Mesothelial cell of epicardium (in vitro differentiated cells): ENCODE measurements at regions not wholly inside any gene's neighbourhood (a gene's known extent, or its start where the extent isn't known, plus 50 kb on each side); places are given as distances from the start of the nearest gene placed in this dataset.
A peak's percentile ranks its signal among the peaks of the same experiment; 100 is the strongest.

Experiments used
- DNase-seq, 2 experiments: peaks; one replicate each; pipeline ENCODE4 v3.0.0; 2021; ENCODE audit warnings: low spot score in 2 of 2; ENCODE audit not compliant: unreplicated experiment in 2 of 2
- H3K27ac Mint-ChIP-seq: 2 replicates; pipeline ENCODE4 v1.8.0; 2021; ENCODE audit warnings: mixed read lengths
- H3K27me3 Mint-ChIP-seq: 2 replicates; pipeline ENCODE4 v1.8.0; 2021; ENCODE audit warnings: low read depth, mixed read lengths
- H3K36me3 Mint-ChIP-seq: 2 replicates; pipeline ENCODE4 v1.8.0; 2021; ENCODE audit warnings: mixed read lengths
- H3K4me1 Mint-ChIP-seq: 2 replicates; pipeline ENCODE4 v1.8.0; 2021; ENCODE audit warnings: mixed read lengths
- H3K4me3 Mint-ChIP-seq: 2 replicates; pipeline ENCODE4 v1.8.0; 2021; ENCODE audit warnings: mild to moderate bottlenecking, moderate library complexity, mixed read lengths
- H3K9me3 Mint-ChIP-seq: 2 replicates; pipeline ENCODE4 v1.8.0; 2021; ENCODE audit warnings: mixed read lengths
- CTCF ChIP-seq: fragments of 200-600 bp; sonication (generic); IDR thresholded peaks from one replicate; pipeline ENCODE4 v1.5.0; 2021; ENCODE audit warnings: antibody characterized with exemption; ENCODE audit not compliant: unreplicated experiment

GRCh38 chr20:62527781-62528180, 52.0 kb upstream of the GATA5 start:
- Mint-ChIP-seq H3K27me3 (no peaks in the 10 kb centered on the region), H3K4me1 (peaks cover 52% of the 10 kb centered on the region), H3K4me3 (no peak overlapping the region), H3K36me3 (no peaks in the 10 kb centered on the region), H3K9me3 (no peaks in the 10 kb centered on the region), H3K27ac (no peak overlapping the region)
- TF ChIP-seq CTCF, result no peak
- DNase-seq, result no peak

GRCh38 chr20:62528983-62529891, 53.4 kb upstream of the GATA5 start:
- Mint-ChIP-seq H3K9me3 (no peaks in the 10 kb centered on the region), H3K27me3 (no peaks in the 10 kb centered on the region), H3K27ac (peak overlapping the region; percentile 84), H3K4me3 (peak overlapping the region; percentile 24), H3K4me1 (peaks cover 40% of the 10 kb centered on the region), H3K36me3 (no peaks in the 10 kb centered on the region)
- no peak for DNase-seq
- no peak for TF ChIP-seq CTCF

DNA sequence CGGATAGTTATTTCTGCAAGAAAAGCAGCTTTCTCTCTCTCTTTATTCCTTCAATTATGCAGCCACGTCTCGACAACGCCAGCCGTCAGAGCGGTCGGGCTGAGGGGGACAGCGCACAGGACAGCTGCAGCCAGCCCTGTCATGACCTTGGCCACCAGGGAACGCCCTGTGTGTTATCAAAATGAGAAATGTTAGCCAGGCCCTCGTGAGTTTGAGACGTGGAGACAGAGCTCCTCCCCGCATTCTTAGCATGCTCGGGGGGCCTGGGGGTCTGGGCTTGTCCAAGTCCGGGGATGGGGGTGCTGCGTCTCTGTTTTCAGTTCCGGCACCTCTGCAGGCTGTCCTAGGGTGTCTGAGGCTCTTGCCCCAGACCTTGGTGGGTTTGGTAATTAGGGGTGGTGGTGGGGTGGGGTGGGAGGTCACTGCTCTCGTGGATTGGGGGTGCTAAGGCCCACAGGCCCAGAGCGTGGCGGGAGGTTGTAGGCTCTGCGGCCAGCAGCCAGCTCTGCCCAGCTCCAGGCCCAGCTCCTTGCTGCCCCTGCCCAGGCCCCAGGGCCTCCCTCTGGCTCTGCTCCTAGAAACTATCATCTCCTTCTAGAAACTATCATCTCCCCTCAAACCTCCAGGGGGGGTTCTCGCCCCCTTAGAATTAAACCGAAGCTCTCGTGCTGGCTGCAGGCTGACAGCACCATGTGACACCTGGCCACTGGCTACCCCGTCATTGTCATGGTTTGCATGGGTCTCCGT, 54.3 kb upstream of the GATA5 start:
- H3K27ac Mint-ChIP-seq, result peak overlapping the region; percentile 84
- peaks cover 40% of the 10 kb centered on the region for H3K4me1 Mint-ChIP-seq
- H3K27me3 Mint-ChIP-seq, result no peaks in the 10 kb centered on the region
- DNase-seq, result no peak
- peak overlapping the region; percentile 24 for H3K4me3 Mint-ChIP-seq
- no peaks in the 10 kb centered on the region for H3K9me3 Mint-ChIP-seq
- H3K36me3 Mint-ChIP-seq, result no peaks in the 10 kb centered on the region
- no peak for TF ChIP-seq CTCF

DNA sequence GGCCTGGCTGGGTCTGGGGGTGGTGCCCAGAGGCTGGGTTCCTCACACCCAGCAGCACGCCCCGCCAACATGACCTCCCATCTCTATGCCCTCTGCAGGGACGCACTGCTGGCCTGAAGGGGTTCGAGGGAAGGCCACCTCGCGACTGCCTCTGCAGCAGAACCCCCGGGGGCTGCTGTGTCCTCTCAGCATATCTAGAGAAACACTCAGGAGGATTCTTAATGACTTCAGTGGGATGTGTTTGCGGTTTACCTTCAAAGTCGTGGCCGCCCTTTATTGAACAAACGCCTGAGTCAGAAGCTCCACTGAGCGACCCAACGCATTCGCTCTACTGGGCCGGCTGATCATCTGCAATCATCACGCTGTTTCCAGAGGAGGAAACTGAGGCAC, 54.8 kb upstream of the GATA5 start:
- no peak for TF ChIP-seq CTCF
- Mint-ChIP-seq H3K27me3 (no peaks in the 10 kb centered on the region), H3K9me3 (no peaks in the 10 kb centered on the region), H3K4me1 (peaks cover 40% of the 10 kb centered on the region), H3K36me3 (no peaks in the 10 kb centered on the region), H3K27ac (peak overlapping the region; percentile 79), H3K4me3 (no peak overlapping the region)
- no peak for DNase-seq

DNA sequence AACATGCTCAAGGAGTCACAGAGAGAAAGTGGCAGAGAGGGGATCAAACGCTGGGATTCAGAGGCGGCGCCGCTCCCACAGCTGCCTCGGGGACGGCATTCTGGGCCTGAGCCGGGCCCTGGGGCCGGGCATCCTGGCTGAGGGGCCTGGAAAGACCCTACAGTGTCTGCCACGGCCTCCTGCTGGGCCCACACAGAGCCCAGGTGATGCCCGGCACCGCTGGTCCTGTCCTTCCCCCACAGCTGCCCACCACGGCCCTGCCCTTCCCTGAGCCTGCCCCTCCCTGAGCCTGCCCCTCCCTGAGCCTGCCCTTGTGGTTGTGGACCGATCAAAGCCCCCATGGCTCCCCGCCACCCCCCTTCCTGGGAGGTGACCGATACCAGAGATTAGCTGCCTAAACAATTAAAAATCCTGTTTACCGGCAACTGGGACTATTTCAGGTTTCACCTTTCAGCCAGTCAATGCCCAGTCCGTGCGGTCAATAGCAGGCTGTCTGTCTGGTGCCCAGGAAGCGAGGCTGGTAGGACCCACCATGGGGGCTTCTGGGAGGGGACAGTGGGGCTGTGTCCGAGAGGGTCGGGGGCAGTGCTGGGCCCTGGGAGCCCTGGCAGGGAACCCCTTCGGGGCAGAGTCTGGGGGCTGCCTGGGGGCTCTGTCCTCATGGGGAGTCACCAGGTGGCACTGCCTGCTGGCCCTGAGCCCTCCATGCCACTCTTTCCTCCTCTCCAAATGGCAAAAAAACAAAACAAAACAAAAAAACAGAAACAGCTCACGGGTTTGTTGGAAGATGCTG, 55.4 kb upstream of the GATA5 start:
- no peak for DNase-seq
- no peak for TF ChIP-seq CTCF
- peak overlapping the region; percentile 79 for H3K27ac Mint-ChIP-seq

More for the DNA sequence above, 55.4 kb upstream of the GATA5 start:
- no peak overlapping the region for H3K4me3 Mint-ChIP-seq
- no peaks in the 10 kb centered on the region for H3K36me3 Mint-ChIP-seq
- H3K27me3 Mint-ChIP-seq, result no peaks in the 10 kb centered on the region
- H3K4me1 Mint-ChIP-seq, result peaks cover 38% of the 10 kb centered on the region
- H3K9me3 Mint-ChIP-seq, result no peaks in the 10 kb centered on the region
